GM12865 (cell line): ENCODE measurements at regions not wholly inside any gene's neighbourhood (a gene's known extent, or its start where the extent isn't known, plus 50 kb on each side); places are given as distances from the start of the nearest gene placed in this dataset.
"Not testable (repeated sequence)": the region's sequence is repeated elsewhere in the genome, so short reads cannot be mapped to it uniquely, and the experiment has no call there.

Experiments used
- DNase-seq: peaks from one replicate; pipeline ENCODE4 v3.0.0; 2010; ENCODE audit warnings: low read depth
- H3K4me3 ChIP-seq: 2 replicates; pipeline ENCODE4 v1.5.1; 2011; ENCODE audit warnings: mild to moderate bottlenecking, low read depth, low read length, control low read depth
- TF ChIP-seq, protein P1 (sequence below): IDR thresholded peaks from 2 replicates; pipeline ENCODE4 v1.5.1; 2011; ENCODE audit warnings: low read length, control low read depth, low read depth, inconsistent platforms; ENCODE audit not compliant: insufficient read depth; ENCODE audit errors: missing control alignments

- DNase-seq, result no peak
- TF ChIP-seq, protein P1, sequence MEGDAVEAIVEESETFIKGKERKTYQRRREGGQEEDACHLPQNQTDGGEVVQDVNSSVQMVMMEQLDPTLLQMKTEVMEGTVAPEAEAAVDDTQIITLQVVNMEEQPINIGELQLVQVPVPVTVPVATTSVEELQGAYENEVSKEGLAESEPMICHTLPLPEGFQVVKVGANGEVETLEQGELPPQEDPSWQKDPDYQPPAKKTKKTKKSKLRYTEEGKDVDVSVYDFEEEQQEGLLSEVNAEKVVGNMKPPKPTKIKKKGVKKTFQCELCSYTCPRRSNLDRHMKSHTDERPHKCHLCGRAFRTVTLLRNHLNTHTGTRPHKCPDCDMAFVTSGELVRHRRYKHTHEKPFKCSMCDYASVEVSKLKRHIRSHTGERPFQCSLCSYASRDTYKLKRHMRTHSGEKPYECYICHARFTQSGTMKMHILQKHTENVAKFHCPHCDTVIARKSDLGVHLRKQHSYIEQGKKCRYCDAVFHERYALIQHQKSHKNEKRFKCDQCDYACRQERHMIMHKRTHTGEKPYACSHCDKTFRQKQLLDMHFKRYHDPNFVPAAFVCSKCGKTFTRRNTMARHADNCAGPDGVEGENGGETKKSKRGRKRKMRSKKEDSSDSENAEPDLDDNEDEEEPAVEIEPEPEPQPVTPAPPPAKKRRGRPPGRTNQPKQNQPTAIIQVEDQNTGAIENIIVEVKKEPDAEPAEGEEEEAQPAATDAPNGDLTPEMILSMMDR, result no peak
- H3K4me3 ChIP-seq, result no peak overlapping the region
These were observed 277.5 kb downstream of the LIG4 start for GRCh38 chr13:107937848-107938247.

DNA sequence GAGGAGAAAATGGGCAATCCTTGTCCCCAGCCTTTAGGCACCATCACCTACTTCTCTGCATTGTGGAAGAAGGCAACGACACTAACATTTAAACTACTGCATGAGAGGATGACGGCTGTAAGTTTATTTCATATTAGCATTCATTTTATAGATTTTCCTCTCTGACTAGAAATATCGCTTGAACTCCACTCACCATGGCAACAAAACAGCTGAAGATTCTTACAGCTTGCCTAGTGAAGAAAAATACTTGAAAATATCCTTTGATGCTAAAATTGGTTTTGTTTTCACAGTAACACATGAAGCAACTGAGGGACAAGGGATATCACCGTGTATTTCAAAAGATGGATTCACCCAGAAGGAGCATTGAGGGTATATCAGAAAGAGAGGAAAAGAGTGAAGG lies 284.3 kb downstream of the LIG4 start:
- no peak overlapping the region for H3K4me3 ChIP-seq
- no peak for DNase-seq
- TF ChIP-seq, protein P1, result no peak

GRCh38 chr13:107928762-107929161 lies 286.6 kb downstream of the LIG4 start:
- DNase-seq, result no peak
- H3K4me3 ChIP-seq, result no peak overlapping the region
- TF ChIP-seq, protein P1, result no peak

- no peak for DNase-seq
- H3K4me3 ChIP-seq, result no peak overlapping the region
- TF ChIP-seq, protein P1, result no peak
These were observed 287.8 kb downstream of the LIG4 start for GRCh38 chr13:107927557-107927956.

DNA sequence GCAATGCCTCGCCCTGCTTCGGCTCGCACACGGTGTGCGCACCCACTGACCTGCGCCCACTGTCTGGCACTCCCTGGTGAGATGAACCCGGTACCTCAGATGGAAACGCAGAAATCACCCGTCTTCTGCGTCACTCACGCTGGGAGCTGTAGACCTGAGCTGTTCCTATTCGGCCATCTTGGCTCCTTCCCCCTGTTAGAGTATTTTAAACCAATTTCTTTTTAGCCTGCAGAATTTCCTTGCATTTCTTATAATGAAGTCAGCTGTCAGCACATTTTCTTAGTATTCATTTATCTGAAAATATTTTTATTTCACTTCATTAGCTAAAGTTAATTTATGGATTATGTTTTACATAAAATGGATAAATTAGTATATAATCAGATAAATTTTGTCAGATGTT lies 288.8 kb downstream of the LIG4 start:
- not testable (repeated sequence) for DNase-seq, H3K4me3 ChIP-seq

DNA sequence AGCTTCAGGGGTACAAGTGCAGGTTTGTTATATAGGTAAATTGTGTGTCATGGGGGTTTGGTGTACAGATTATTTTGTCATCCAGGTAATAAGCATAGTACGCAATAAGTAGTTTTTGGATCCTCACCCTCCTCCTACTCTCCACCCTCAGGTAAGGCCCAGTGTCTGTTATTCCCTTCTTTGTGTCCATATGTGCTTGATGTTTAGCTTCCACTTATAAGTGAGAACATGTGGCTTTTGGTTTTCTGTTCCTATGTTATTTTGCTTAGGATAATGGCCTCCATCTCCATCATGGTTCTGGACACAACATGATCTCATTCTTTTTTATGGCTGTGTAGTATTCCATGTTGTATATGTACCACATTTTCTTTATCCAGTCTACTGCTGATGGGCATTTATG lies 298.4 kb downstream of the LIG4 start:
- DNase-seq, H3K4me3 ChIP-seq: not testable (repeated sequence)

DNA sequence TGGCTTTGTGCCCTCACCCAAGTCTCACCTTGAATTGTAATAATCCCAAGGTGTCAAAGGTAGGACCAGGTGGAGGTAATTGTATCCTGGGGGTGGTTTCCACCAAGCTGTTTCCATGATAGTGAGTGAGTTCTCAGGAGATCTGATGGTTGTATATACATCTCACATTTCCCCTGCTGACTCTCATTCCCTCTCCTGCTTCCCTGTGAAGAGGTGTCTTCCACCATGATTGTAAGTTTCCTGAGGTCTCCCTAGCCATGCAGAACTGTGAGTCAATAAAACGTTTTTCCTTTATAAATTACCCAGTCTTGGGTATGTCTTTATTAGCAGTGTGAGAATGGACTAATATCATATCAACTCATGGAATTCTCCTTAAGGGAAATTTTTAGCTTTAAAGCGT lies 302.6 kb downstream of the LIG4 start:
- H3K4me3 ChIP-seq, result no peak overlapping the region
- TF ChIP-seq, protein P1, result no peak
- DNase-seq, result no peak

DNA sequence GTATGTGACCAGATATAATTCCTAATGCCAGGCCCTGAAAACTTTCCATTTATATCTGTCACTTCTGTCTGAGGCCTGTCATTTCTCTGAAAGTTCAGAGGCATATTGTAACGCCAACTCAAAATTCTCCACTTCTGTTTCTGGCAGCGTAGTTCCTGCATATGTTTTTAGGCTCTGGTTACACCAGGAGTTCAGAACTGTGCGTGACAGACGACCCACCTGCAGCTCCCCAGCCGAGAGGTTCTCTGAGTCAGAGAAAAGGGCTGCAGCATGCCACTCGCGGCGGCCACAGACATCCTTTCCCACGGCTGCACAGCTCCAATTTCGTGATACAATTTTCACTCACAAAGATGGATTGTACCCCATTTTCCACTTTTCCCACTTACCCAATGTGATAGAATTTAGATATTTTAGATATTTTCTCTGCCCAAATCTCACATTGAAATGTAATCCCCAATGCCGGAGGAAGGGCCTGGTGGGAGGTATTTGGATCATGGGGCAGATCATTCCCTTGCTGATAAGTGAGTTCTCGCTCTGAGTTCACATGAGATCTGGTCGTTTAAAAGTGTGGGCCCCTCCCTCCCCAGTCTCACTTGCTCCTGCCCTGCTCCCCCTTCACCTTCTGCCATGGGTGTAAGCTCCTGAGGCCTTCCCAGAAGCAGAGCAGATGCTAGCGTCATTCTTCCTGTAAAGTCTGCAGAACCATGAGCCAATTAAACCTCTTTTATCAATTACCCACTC lies 308.1 kb downstream of the LIG4 start:
- TF ChIP-seq, protein P1, result no peak
- DNase-seq, result no peak
- no peak overlapping the region for H3K4me3 ChIP-seq
